ENCODE measurements at regions not wholly inside any gene's neighbourhood (a gene's known extent, or its start where the extent isn't known, plus 50 kb on each side); places are given as distances from the start of the nearest gene placed in this dataset.

DNA sequence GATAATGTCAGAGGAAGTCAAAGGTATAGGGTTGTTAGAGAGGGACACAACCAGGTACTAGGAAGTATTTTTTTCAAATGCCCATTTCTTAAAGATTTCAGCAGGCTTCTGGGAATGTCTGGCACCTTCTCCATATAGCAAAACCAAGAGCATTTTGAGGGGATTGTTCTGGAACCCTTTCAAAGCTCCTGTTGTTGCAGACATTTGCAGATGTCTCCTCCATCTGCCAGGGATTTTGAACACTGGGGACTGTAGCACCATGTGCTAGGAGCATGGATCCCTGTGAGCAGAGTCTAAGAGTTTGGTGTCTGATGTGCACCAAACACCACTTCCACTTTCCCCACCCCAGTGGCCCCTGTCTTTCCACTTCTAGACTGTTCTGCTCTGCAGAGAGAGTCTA, 206.0 kb upstream of the KBTBD8 start:
- TF ChIP-seq, protein P1, sequence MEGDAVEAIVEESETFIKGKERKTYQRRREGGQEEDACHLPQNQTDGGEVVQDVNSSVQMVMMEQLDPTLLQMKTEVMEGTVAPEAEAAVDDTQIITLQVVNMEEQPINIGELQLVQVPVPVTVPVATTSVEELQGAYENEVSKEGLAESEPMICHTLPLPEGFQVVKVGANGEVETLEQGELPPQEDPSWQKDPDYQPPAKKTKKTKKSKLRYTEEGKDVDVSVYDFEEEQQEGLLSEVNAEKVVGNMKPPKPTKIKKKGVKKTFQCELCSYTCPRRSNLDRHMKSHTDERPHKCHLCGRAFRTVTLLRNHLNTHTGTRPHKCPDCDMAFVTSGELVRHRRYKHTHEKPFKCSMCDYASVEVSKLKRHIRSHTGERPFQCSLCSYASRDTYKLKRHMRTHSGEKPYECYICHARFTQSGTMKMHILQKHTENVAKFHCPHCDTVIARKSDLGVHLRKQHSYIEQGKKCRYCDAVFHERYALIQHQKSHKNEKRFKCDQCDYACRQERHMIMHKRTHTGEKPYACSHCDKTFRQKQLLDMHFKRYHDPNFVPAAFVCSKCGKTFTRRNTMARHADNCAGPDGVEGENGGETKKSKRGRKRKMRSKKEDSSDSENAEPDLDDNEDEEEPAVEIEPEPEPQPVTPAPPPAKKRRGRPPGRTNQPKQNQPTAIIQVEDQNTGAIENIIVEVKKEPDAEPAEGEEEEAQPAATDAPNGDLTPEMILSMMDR (IDR thresholded peaks at IDR 0.05; ENCODE audit: control insufficient read depth, extremely low read depth, insufficient read depth), result no peak
- no peak for DNase-seq (ENCODE audit: low read depth)
- no peak overlapping the region for H3K4me3 ChIP-seq (ENCODE audit: low read depth, low read length)

DNA sequence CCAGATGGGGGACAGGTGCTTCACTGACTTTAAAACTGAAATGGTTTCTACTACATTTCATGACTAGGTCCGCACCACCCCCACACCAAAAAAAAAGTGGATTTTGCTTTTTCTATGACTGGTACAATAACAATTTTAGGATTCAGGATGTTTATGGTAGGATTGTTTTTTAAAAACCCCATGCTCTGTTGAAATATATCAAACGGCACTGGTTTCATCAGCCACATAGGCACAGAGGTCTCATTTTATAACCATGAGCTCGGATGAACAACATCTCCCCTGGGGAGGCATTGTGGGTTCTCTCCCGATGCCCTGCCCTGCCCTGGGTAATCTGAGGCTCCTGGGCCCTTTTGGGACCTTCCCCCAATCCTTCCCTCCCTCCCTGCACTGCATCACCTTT, 202.7 kb upstream of the KBTBD8 start:
- no peak overlapping the region for H3K4me3 ChIP-seq (ENCODE audit: low read depth, low read length)
- DNase-seq (ENCODE audit: low read depth), result no peak
- TF ChIP-seq, protein P1 (IDR thresholded peaks at IDR 0.05; ENCODE audit: control insufficient read depth, extremely low read depth, insufficient read depth), result no peak

DNA sequence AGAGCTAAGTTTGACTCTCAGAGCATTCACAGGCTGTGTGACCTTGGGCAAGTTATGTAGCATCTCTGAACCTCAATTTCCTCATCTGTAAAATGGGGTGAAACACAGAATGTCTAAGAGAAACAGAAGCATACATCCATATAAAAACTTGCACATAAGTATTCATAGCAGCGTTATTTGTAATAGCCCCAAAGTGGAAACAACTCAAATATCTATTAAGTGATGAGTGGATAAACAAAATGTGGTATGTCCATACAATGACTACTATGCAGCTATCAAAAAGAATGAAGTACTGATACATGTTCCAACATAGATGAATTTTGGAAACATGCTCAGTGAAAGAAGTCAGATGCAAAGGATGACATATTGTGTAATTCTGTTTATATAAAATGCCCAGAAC, 201.8 kb upstream of the KBTBD8 start:
- TF ChIP-seq, protein P1 (IDR thresholded peaks at IDR 0.05; ENCODE audit: control insufficient read depth, extremely low read depth, insufficient read depth), result no peak
- H3K4me3 ChIP-seq (ENCODE audit: low read depth, low read length), result no peak overlapping the region
- DNase-seq (ENCODE audit: low read depth), result no peak

DNA sequence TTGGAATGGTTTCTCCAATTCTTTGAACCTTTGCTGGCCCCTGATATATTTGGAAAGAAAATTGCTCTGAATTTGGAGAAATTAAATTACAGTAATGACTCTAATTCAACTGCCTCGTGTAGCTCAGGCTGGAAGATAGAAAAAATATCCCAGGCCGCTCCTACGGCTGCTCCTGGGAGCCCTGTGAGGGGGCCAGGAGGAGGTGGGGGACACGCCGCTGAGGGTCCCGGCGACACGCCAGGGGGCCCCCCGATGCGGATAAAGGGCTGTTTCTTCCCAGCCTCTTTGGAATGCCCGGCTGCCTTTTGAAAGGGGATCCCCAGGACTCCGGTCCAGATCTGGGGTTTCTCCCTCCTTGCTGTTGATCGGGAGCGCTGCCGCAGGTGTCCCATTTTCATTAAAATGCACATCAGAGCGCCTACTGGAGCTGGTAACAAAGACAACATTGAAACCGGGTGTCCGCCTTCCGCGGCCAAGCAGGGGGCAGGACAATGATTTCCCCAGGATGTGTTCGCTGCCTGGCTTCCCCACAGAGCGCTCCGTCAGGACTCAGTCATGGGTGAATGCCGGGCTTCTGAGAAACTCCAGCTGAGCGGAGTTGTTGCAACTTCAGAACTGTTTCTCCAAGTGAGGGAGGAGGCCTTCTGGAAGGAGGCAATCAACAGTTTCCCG, 200.1 kb upstream of the KBTBD8 start:
- DNase-seq (ENCODE audit: low read depth), result no peak

DNA sequence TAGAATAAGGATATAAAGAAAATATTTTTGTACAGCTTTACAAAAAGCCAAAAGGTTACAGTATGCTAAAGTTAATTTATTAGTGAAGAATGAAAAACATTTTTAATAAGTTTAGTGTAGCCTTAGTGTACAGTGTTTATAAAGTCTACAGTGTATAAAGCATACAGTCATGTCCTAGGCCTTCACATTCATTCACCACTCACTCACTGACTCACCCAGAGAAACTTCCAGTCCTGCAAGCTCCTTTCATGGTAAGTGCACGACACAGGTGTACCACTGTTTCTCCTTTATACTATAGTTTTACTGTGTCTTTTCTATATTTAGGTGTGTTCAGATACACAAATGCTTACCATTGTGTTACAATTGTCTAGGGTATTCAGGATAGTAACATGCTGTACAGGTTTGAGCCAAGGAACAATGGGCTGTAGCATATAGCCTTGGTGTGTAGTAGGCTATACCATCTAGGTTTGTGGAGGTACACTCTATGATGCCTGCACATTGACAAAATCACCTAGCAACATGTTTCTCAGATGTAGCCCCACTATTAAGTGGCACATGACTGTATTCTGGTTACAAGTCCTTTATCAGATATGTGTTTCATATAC, 197.1 kb upstream of the KBTBD8 start:
- DNase-seq (ENCODE audit: low read depth), result no peak
- TF ChIP-seq, protein P1 (IDR thresholded peaks at IDR 0.05; ENCODE audit: control insufficient read depth, extremely low read depth, insufficient read depth), result no peak

More for the DNA sequence above, 200.1 kb upstream of the KBTBD8 start:
- TF ChIP-seq, protein P1 (IDR thresholded peaks at IDR 0.05; ENCODE audit: control insufficient read depth, extremely low read depth, insufficient read depth), result no peak
- H3K4me3 ChIP-seq (ENCODE audit: low read depth, low read length), result no peak overlapping the region

DNA sequence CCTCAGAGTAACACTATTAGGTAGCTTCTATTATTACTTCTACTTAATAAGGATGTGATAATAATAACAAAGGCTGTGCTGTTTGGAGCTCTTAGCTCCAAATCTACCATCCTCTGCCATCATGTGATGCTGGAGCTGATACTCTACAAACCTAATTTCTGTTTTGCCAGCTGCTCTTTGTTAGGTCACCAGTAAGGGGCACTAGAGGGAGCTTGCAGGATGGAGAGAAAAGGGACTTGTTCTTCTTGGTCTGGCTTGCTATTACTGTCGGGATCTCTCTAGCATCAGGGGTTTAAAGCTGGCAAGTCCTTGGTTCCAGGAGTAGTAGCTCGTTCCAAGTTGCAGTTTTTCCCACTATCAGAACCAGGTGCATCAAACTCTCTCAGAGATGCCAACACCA, 194.9 kb upstream of the KBTBD8 start:
- DNase-seq (ENCODE audit: low read depth), result no peak
- TF ChIP-seq, protein P1 (IDR thresholded peaks at IDR 0.05; ENCODE audit: control insufficient read depth, extremely low read depth, insufficient read depth), result peak; percentile 26; the same call in 1 of the 2 replicates
- no peak overlapping the region for H3K4me3 ChIP-seq (ENCODE audit: low read depth, low read length)

More for the DNA sequence above, 197.1 kb upstream of the KBTBD8 start:
- H3K4me3 ChIP-seq (ENCODE audit: low read depth, low read length), result no peak overlapping the region

All from LNCaP clone FGC (cell line).